Endothelial cell of umbilical vein (primary cell): ENCODE measurements at regions not wholly inside any gene's neighbourhood (a gene's known extent, or its start where the extent isn't known, plus 50 kb on each side); places are given as distances from the start of the nearest gene placed in this dataset.
"Not testable (repeated sequence)": the region's sequence is repeated elsewhere in the genome, so short reads cannot be mapped to it uniquely, and the experiment has no call there.

Source experiments
- BruUV-seq: library from RNA; stranded (reverse); fragments of 400-500 nt; replicated peaks from 2 replicates; lab custom pipeline; 2021; lab: Mats Ljungman, UMichigan
- CTCF ChIA-PET: fragments of 300-600, 350-600 bp; sonication (Branson Sonifier 250); formaldehyde crosslinking; loops from one replicate; lab custom pipeline; 2021; ENCODE audit warnings: antibody characterized with exemption, inconsistent platforms; lab: Charles Lee
- POLR2A ChIA-PET: fragments of 300-600, 350-600 bp; sonication (Branson Sonifier 250); formaldehyde crosslinking; loops from one replicate; lab custom pipeline; 2021; ENCODE audit warnings: antibody characterized with exemption, inconsistent platforms; lab: Charles Lee
- DNase-seq: peaks from one replicate; pipeline ENCODE4 v3.0.0-alpha.2; 2011; ENCODE audit warnings: low read depth, low spot score
- FAIRE-seq: peaks from 2 replicates; lab custom pipeline; 2011; peaks lifted over from hg19 to GRCh38; lab: Jason Lieb, UNC
- H2AFZ ChIP-seq: 2 replicates; pipeline ENCODE4 v1.6.0; 2012; ENCODE audit warnings: low read depth, low read length, control low read depth, inconsistent platforms
- H3K27ac ChIP-seq: 2 replicates; pipeline ENCODE4 v1.5.1; 2011; ENCODE audit warnings: low read depth, mild to moderate bottlenecking, control low read depth, low read length, moderate library complexity; ENCODE audit not compliant: insufficient read depth
- H3K27me3 ChIP-seq, 2 experiments: 2 replicates each; pipeline versions ENCODE4 v1.6.0 to v1.6.1; 2011; ENCODE audit warnings: low read length in 2 of 2, mixed read lengths in 1 of 2; ENCODE audit not compliant: control insufficient read depth in 2 of 2, insufficient read depth in 2 of 2
- H3K36me3 ChIP-seq, 2 experiments: 2 replicates in 1 of 2; 3 replicates in 1 of 2; pipeline ENCODE4 v1.5.1; 2011; ENCODE audit warnings: low read length in 2 of 2, mild to moderate bottlenecking in 1 of 2, moderate library complexity in 1 of 2; ENCODE audit not compliant: control insufficient read depth in 2 of 2, insufficient read depth in 2 of 2; ENCODE audit errors: extremely low read depth in 1 of 2
- H3K4me1 ChIP-seq: 3 replicates; pipeline ENCODE4 v1.5.1; 2011; ENCODE audit warnings: mild to moderate bottlenecking, low read length; ENCODE audit not compliant: control insufficient read depth, insufficient read depth; ENCODE audit errors: extremely low read depth
- H3K4me2 ChIP-seq: 2 replicates; pipeline ENCODE4 v1.6.1; 2011; ENCODE audit warnings: low read length, control low read depth, mixed read lengths; ENCODE audit not compliant: insufficient read depth
- H3K4me3 ChIP-seq, 3 experiments: fragments of 200-600 bp in 1 of 3; sonication (generic), shearing (Covaris generic) in 1 of 3; replicated peaks in 1 of 3; 2 replicates each; pipeline ENCODE4 v1.5.1; 2011 to 2016; ENCODE audit warnings: control low read depth in 3 of 3, low read length in 3 of 3, mild to moderate bottlenecking in 2 of 3, inconsistent platforms in 1 of 3, low read depth in 1 of 3, moderate library complexity in 1 of 3; ENCODE audit not compliant: insufficient read depth in 1 of 3
- H3K79me2 ChIP-seq: 2 replicates; pipeline ENCODE4 v1.6.0; 2012; ENCODE audit warnings: low read length, inconsistent platforms; ENCODE audit not compliant: control insufficient read depth, insufficient read depth
- H3K9ac ChIP-seq: replicated peaks from 2 replicates; pipeline ENCODE3; 2011; ENCODE audit warnings: low read length, control low read depth; ENCODE audit not compliant: insufficient read depth; ENCODE audit errors: extremely low read depth
- H3K9me1 ChIP-seq: replicated peaks from 3 replicates; pipeline ENCODE4 v1.6.0; 2011; ENCODE audit warnings: mild to moderate bottlenecking, low read length; ENCODE audit not compliant: control insufficient read depth, insufficient read depth; ENCODE audit errors: extremely low read depth
- H3K9me3 ChIP-seq: replicated peaks from 2 replicates; pipeline ENCODE4 v1.5.1; 2012; ENCODE audit warnings: low read length, inconsistent platforms; ENCODE audit not compliant: control insufficient read depth, insufficient read depth
- H4K20me1 ChIP-seq: replicated peaks from 2 replicates; pipeline ENCODE3; 2011; ENCODE audit warnings: mild to moderate bottlenecking, low read length; ENCODE audit not compliant: control insufficient read depth, insufficient read depth; ENCODE audit errors: extremely low read depth
- CTCF ChIP-seq, 2 donors: IDR thresholded peaks; 1 replicate in 1 of 2; 2 replicates in 1 of 2; pipeline ENCODE4 v1.5.1; 2011; ENCODE audit warnings: low read length in 2 of 2, mild to moderate bottlenecking in 2 of 2, moderate library complexity in 2 of 2, control low read depth in 1 of 2, inconsistent platforms in 1 of 2, low read depth in 1 of 2; ENCODE audit not compliant: insufficient read depth in 1 of 2; ENCODE audit errors: extremely low read depth in 1 of 2
- EZH2 ChIP-seq: IDR thresholded peaks from 2 replicates; pipeline ENCODE4 v1.6.1; 2012; ENCODE audit warnings: borderline replicate concordance, low read depth, mild to moderate bottlenecking, moderate library complexity, low read length, inconsistent platforms; ENCODE audit not compliant: severe bottlenecking
- FOS ChIP-seq: IDR thresholded peaks from 2 replicates; pipeline ENCODE4 v1.6.1; 2011; ENCODE audit warnings: mild to moderate bottlenecking, low read length, moderate library complexity, borderline replicate concordance; ENCODE audit not compliant: insufficient read depth
- GATA2 ChIP-seq: IDR thresholded peaks from 2 replicates; pipeline ENCODE4 v1.7.0; 2011; ENCODE audit warnings: low read depth, mild to moderate bottlenecking, moderate library complexity, mixed read lengths, low read length; ENCODE audit not compliant: insufficient read length, insufficient read depth
- JUN ChIP-seq: IDR thresholded peaks from 2 replicates; pipeline ENCODE4 v1.6.1; 2011; ENCODE audit warnings: borderline replicate concordance, low read depth; ENCODE audit not compliant: insufficient read length, insufficient read depth
- MAX ChIP-seq: IDR thresholded peaks from 2 replicates; pipeline ENCODE4 v1.6.1; 2011; ENCODE audit not compliant: insufficient read depth, insufficient read length
- MYC ChIP-seq: IDR thresholded peaks from one replicate; pipeline ENCODE4 v1.6.1; 2011; ENCODE audit warnings: mild to moderate bottlenecking, low read depth, low read length
- POLR2A ChIP-seq: IDR thresholded peaks from 2 replicates; pipeline ENCODE4 v1.6.1; 2012; ENCODE audit warnings: low read depth, mild to moderate bottlenecking, control low read depth, low read length
- POLR2AphosphoS5 ChIP-seq: IDR thresholded peaks from 2 replicates; pipeline ENCODE4 v1.6.1; 2012; ENCODE audit warnings: low read depth, mild to moderate bottlenecking, control low read depth, low read length, moderate library complexity; ENCODE audit not compliant: insufficient read depth
- dilution Hi-C: fragments of 300-500 bp; cut with MboI; formaldehyde crosslinking; loops from one replicate; pipeline ENCODE4 v1.15.0; 2019; ENCODE audit warnings: low sequenced_read_pairs; ENCODE audit not compliant: extremely low pct_ligation_motif_present
- intact Hi-C: fragments of 100-400 bp; cut with micrococcal nuclease; formaldehyde crosslinking; loops from one replicate; pipeline ENCODE4 v1.10.0; 2022

GRCh38 chr12:59316938-59317337 is 278.9 kb upstream of the SLC16A7 start:
- BruUV-seq: no TSS peak
- intact Hi-C loops: no loop called here
- ChIA-PET CTCF (no interaction called here), POLR2A (no interaction called here)
- Histone ChIP-seq H3K36me3 (no peaks in the 10 kb centered on the region), H3K9me1 (no peaks in the 10 kb centered on the region), H3K27ac (no peak overlapping the region), H2AFZ (no peak overlapping the region), H3K9me3 (no peaks in the 10 kb centered on the region), H4K20me1 (no peaks in the 10 kb centered on the region), H3K4me1 (no peaks in the 10 kb centered on the region), H3K4me3 (no peak overlapping the region), H3K4me2 (no peak overlapping the region), H3K79me2 (no peaks in the 10 kb centered on the region), H3K9ac (no peak overlapping the region), H3K27me3 (no peaks in the 10 kb centered on the region)
- DNase-seq (no peak), FAIRE-seq (no peak)
- TF ChIP-seq POLR2AphosphoS5: no peak
- dilution Hi-C loops: no loop called here

GRCh38 chr12:59316354-59316753 is 279.5 kb upstream of the SLC16A7 start:
- intact Hi-C loops, H3K36me3 ChIP-seq, H3K27me3 ChIP-seq, POLR2A ChIA-PET, H4K20me1 ChIP-seq, H3K27ac ChIP-seq, FAIRE-seq, DNase-seq, dilution Hi-C loops, H3K4me1 ChIP-seq, H3K9me3 ChIP-seq, H3K9ac ChIP-seq, H3K9me1 ChIP-seq, BruUV-seq, H2AFZ ChIP-seq, H3K79me2 ChIP-seq, H3K4me2 ChIP-seq, H3K4me3 ChIP-seq, CTCF ChIA-PET: not testable (repeated sequence)

GRCh38 chr12:59314209-59314608 is 281.6 kb upstream of the SLC16A7 start:
- ChIA-PET CTCF (no interaction called here), POLR2A (no interaction called here)
- no peak for DNase-seq
- Histone ChIP-seq H2AFZ (no peak overlapping the region), H3K79me2 (no peaks in the 10 kb centered on the region), H3K4me1 (no peaks in the 10 kb centered on the region), H3K4me3 (no peak overlapping the region), H3K9me1 (no peaks in the 10 kb centered on the region), H3K27ac (no peak overlapping the region), H3K9ac (no peak overlapping the region), H3K4me2 (no peak overlapping the region), H3K9me3 (no peaks in the 10 kb centered on the region), H3K27me3 (no peaks in the 10 kb centered on the region), H3K36me3 (no peaks in the 10 kb centered on the region), H4K20me1 (no peaks in the 10 kb centered on the region)
- dilution Hi-C loops: no loop called here
- intact Hi-C loops: no loop called here
- TF ChIP-seq POLR2AphosphoS5 (no peak), CTCF (IDR thresholded peaks at IDR 0.05; ENCODE audit: extremely low read depth in 1 of 2, insufficient read depth in 1 of 2, low read depth in 1 of 2, low read length in 2 of 2) (no peak), POLR2A (no peak), FOS (no peak), GATA2 (no peak), EZH2 (no peak), MAX (no peak), MYC (no peak), JUN (no peak)
- BruUV-seq: no TSS peak
- FAIRE-seq: no peak
